PC-9 (cell line): ENCODE measurements at regions not wholly inside any gene's neighbourhood (a gene's known extent, or its start where the extent isn't known, plus 50 kb on each side); places are given as distances from the start of the nearest gene placed in this dataset.

Source experiments
- BruUV-seq: library from RNA; stranded (reverse); fragments of 400-500 nt; replicated peaks from 2 replicates; lab custom pipeline; 2021; lab: Mats Ljungman, UMichigan
- CTCF ChIA-PET: fragments of 300-600 bp; sonication (Branson Sonifier 250); formaldehyde crosslinking; loops from one replicate; lab custom pipeline; 2022; ENCODE audit warnings: antibody characterized with exemption; lab: Charles Lee
- POLR2A ChIA-PET: fragments of 300-600 bp; sonication (Branson Sonifier 250); formaldehyde crosslinking; loops from one replicate; lab custom pipeline; 2022; ENCODE audit warnings: antibody characterized with exemption; ENCODE audit not compliant: unreplicated experiment; lab: Charles Lee
- DNase-seq, 2 experiments: peaks; one replicate each; pipeline versions ENCODE4 v3.0.0 to v3.0.0-alpha.2; 2015 to 2022; ENCODE audit warnings: mixed read lengths in 1 of 2
- H2AFZ ChIP-seq: fragments of 200-600 bp; sonication (generic); 2 replicates; pipeline ENCODE4 v1.8.1; 2017; ENCODE audit warnings: antibody characterized with exemption
- H3F3A ChIP-seq: fragments of 200-600 bp; sonication (generic); 2 replicates; pipeline ENCODE4 v1.8.1; 2017; ENCODE audit warnings: antibody characterized with exemption, mild to moderate bottlenecking, low read depth; ENCODE audit not compliant: insufficient read depth
- H3K27ac ChIP-seq: fragments of 200-600 bp; sonication (generic); 2 replicates; pipeline ENCODE4 v1.6.1; 2016; ENCODE audit warnings: mixed run types
- H3K27me3 ChIP-seq: fragments of 200-600 bp; sonication (generic); 2 replicates; pipeline ENCODE4 v1.6.1; 2016; ENCODE audit warnings: low read depth, mixed run types; ENCODE audit not compliant: insufficient read depth
- H3K36me3 ChIP-seq: fragments of 200-600 bp; sonication (generic); 2 replicates; pipeline ENCODE4 v1.6.1; 2016; ENCODE audit warnings: low read depth, mixed run types
- H3K4me1 ChIP-seq: fragments of 200-600 bp; sonication (generic); replicated peaks from 2 replicates; pipeline ENCODE4 v1.6.1; 2016; ENCODE audit warnings: mixed run types; ENCODE audit not compliant: insufficient read depth
- H3K4me2 ChIP-seq: fragments of 200-600 bp; sonication (generic); 2 replicates; pipeline ENCODE4 v1.6.1; 2017; ENCODE audit warnings: mixed run types
- H3K4me3 ChIP-seq: fragments of 200-600 bp; sonication (generic); 2 replicates; pipeline ENCODE4 v1.6.1; 2016; ENCODE audit warnings: mixed run types
- H3K79me2 ChIP-seq: fragments of 200-600 bp; sonication (generic); 2 replicates; pipeline ENCODE4 v1.6.1; 2017; ENCODE audit warnings: low read depth, mixed run types
- H3K9me2 ChIP-seq: fragments of 200-600 bp; sonication (generic); 2 replicates; pipeline ENCODE4 v1.8.1; 2017; ENCODE audit warnings: mild to moderate bottlenecking; ENCODE audit not compliant: insufficient read depth
- H3K9me3 ChIP-seq: fragments of 200-600 bp; sonication (generic); 2 replicates; pipeline ENCODE4 v1.8.1; 2016; ENCODE audit warnings: low read depth; ENCODE audit not compliant: insufficient read depth
- H4K20me1 ChIP-seq: fragments of 200-600 bp; sonication (generic); 2 replicates; pipeline ENCODE4 v1.8.1; 2017; ENCODE audit not compliant: insufficient read depth
- EZH2 ChIP-seq: fragments of 200-600 bp; sonication (generic); IDR thresholded peaks from 2 replicates; pipeline ENCODE4 v1.8.0; 2017; ENCODE audit warnings: antibody characterized with exemption, low read depth
- intact Hi-C: fragments of 100-400 bp; cut with micrococcal nuclease; formaldehyde crosslinking; loops from one replicate; pipeline ENCODE4 v1.10.0; 2022; ENCODE audit not compliant: unreplicated experiment
- TF ChIP-seq, protein P1 (sequence below): fragments of 200-600 bp; sonication (generic); conservative IDR thresholded peaks from 2 replicates; pipeline ENCODE4 v1.6.1; 2017; ENCODE audit warnings: mixed run types, antibody characterized with exemption, mild to moderate bottlenecking, moderate library complexity

DNA sequence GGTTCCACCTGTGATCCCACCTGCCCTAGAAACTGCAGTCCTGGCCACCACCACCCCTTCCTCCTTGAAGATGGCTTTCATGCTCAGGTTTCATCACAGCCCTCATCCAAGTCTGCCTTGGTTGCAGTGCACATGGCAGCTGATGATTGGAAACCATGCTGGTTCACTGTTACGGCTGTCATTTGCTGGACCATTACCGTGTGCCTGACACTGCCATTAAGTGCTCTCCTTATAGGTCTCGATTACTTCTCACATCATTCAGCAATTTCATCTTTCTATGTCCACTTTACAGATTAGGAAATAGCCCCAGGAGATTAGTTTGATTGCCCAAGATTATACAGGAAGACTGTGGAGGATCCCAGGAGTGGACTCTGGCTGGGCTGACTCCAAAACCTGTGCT is 123.9 kb downstream of the ICE1 start:
- no peak for DNase-seq
- H4K20me1 ChIP-seq = no peaks in the 10 kb centered on the region
- no peak overlapping the region for H2AFZ ChIP-seq
- H3K27me3 ChIP-seq = peaks cover 58% of the 10 kb centered on the region
- H3F3A ChIP-seq = no peaks in the 10 kb centered on the region
- no peaks in the 10 kb centered on the region for H3K9me2 ChIP-seq
- ChIA-PET CTCF (no interaction called here), POLR2A (no interaction called here)
- H3K36me3 ChIP-seq = no peaks in the 10 kb centered on the region
- BruUV-seq = no TSS peak
- H3K79me2 ChIP-seq = no peaks in the 10 kb centered on the region
- intact Hi-C loops = no loop called here
- no peak overlapping the region for H3K27ac ChIP-seq
- H3K4me1 ChIP-seq = no peaks in the 10 kb centered on the region
- TF ChIP-seq EZH2 = no peak
- TF ChIP-seq, protein P1, sequence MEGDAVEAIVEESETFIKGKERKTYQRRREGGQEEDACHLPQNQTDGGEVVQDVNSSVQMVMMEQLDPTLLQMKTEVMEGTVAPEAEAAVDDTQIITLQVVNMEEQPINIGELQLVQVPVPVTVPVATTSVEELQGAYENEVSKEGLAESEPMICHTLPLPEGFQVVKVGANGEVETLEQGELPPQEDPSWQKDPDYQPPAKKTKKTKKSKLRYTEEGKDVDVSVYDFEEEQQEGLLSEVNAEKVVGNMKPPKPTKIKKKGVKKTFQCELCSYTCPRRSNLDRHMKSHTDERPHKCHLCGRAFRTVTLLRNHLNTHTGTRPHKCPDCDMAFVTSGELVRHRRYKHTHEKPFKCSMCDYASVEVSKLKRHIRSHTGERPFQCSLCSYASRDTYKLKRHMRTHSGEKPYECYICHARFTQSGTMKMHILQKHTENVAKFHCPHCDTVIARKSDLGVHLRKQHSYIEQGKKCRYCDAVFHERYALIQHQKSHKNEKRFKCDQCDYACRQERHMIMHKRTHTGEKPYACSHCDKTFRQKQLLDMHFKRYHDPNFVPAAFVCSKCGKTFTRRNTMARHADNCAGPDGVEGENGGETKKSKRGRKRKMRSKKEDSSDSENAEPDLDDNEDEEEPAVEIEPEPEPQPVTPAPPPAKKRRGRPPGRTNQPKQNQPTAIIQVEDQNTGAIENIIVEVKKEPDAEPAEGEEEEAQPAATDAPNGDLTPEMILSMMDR = no peak
- no peaks in the 10 kb centered on the region for H3K9me3 ChIP-seq
- no peak overlapping the region for H3K4me2 ChIP-seq
- no peak overlapping the region for H3K4me3 ChIP-seq

DNA sequence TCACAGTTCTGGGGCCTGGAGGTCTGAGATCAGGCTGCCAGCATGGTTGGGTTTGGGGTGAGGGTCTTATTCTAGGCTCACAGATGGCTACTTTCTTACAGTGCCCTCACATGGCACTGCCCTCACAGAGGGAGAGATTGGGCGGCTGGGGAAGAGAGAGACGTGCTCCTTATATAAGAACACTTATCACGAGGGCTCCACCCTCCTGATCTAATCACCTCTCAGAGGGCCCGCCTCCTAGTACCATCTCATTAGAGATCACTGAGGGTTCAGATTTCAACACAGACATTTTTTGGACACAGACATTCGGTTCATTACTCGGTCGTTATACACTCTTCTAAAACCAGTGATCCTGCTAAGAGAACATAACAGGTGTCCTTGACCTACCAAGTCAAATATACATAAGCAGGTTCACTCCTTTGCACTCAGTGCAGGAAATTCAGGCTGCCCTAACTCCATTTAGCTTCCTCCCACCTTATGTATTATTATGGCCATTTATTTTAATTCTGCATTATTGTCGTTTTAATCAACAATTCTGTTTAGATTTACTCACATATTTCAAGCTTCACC is 121.7 kb downstream of the ICE1 start:
- POLR2A ChIA-PET = no interaction called here
- Histone ChIP-seq H3K4me2 (no peak overlapping the region), H3K4me1 (no peaks in the 10 kb centered on the region), H4K20me1 (no peaks in the 10 kb centered on the region), H3K9me3 (no peaks in the 10 kb centered on the region), H3K27me3 (peaks cover 77% of the 10 kb centered on the region), H3K27ac (no peak overlapping the region), H2AFZ (no peak overlapping the region), H3K36me3 (no peaks in the 10 kb centered on the region), H3K9me2 (no peaks in the 10 kb centered on the region), H3K79me2 (no peaks in the 10 kb centered on the region), H3F3A (no peaks in the 10 kb centered on the region), H3K4me3 (no peak overlapping the region)
- CTCF ChIA-PET = no interaction called here
- no TSS peak for BruUV-seq
- DNase-seq = no peak
- intact Hi-C loops = no loop called here
- TF ChIP-seq, protein P1 = no peak
- no peak for TF ChIP-seq EZH2

GRCh38 chr5:5542654-5543053 is 120.2 kb downstream of the ICE1 start:
- Histone ChIP-seq H2AFZ (no peak overlapping the region), H3K4me3 (no peak overlapping the region), H3K27me3 (peaks cover 84% of the 10 kb centered on the region), H3K79me2 (no peaks in the 10 kb centered on the region), H3F3A (no peaks in the 10 kb centered on the region), H3K36me3 (no peaks in the 10 kb centered on the region), H4K20me1 (no peaks in the 10 kb centered on the region), H3K4me2 (no peak overlapping the region), H3K9me2 (no peaks in the 10 kb centered on the region), H3K9me3 (no peaks in the 10 kb centered on the region), H3K27ac (no peak overlapping the region), H3K4me1 (no peaks in the 10 kb centered on the region)
- DNase-seq = no peak
- BruUV-seq = no TSS peak
- intact Hi-C loops = no loop called here
- TF ChIP-seq EZH2 = no peak
- TF ChIP-seq, protein P1 = no peak
- POLR2A ChIA-PET = no interaction called here
- CTCF ChIA-PET = no interaction called here
